ENCODE measurements at regions not wholly inside any gene's neighbourhood (a gene's known extent, or its start where the extent isn't known, plus 50 kb on each side); places are given as distances from the start of the nearest gene placed in this dataset.

- no peak for TF ChIP-seq POLR2AphosphoS5 (IDR thresholded peaks at IDR 0.05; ENCODE audit: insufficient read depth in 1 of 2, low read depth in 1 of 2)
- no peak for TF ChIP-seq POLR2A (IDR thresholded peaks at IDR 0.05)
- TF ChIP-seq CTCF (IDR thresholded peaks at IDR 0.05), result no peak
- peak; percentile 1 to 52 for DNase-seq (ENCODE audit: extremely low spot score in 2 of 2)
- no peak overlapping the region for H3K4me3 ChIP-seq
- H3K27ac ChIP-seq, result no peak overlapping the region
- intact Hi-C loops (cut with DNase I), result no loop called here
- H3K4me1 ChIP-seq, result peaks cover 15% of the 10 kb centered on the region
- no peaks in the 10 kb centered on the region for H3K27me3 ChIP-seq
- H3K9me3 ChIP-seq, result peaks cover 4% of the 10 kb centered on the region
- H3K36me3 ChIP-seq, result no peaks in the 10 kb centered on the region
Measured at GRCh38 chr9:107890921-107891465, 401.4 kb upstream of the KLF4 start.

GRCh38 chr9:107888773-107889227, 399.2 kb upstream of the KLF4 start:
- Histone ChIP-seq H3K27ac (no peak overlapping the region), H3K9me3 (peaks cover 4% of the 10 kb centered on the region), H3K36me3 (no peaks in the 10 kb centered on the region), H3K4me3 (no peak overlapping the region), H3K4me1 (no peaks in the 10 kb centered on the region), H3K27me3 (no peaks in the 10 kb centered on the region)
- peak in 1 of 2 donors; percentile 40 for DNase-seq (ENCODE audit: extremely low spot score in 2 of 2)
- TF ChIP-seq CTCF (IDR thresholded peaks at IDR 0.05) (no peak), POLR2AphosphoS5 (IDR thresholded peaks at IDR 0.05; ENCODE audit: insufficient read depth in 1 of 2, low read depth in 1 of 2) (no peak)
- intact Hi-C loops (cut with DNase I), result no loop called here

- Histone ChIP-seq H3K4me3 (no peak overlapping the region), H3K27ac (no peak overlapping the region), H3K4me1 (no peaks in the 10 kb centered on the region), H3K27me3 (no peaks in the 10 kb centered on the region), H3K36me3 (no peaks in the 10 kb centered on the region), H3K9me3 (peaks cover 4% of the 10 kb centered on the region)
- no peak for TF ChIP-seq POLR2A (IDR thresholded peaks at IDR 0.05)
- no peak for TF ChIP-seq POLR2AphosphoS5 (IDR thresholded peaks at IDR 0.05; ENCODE audit: insufficient read depth in 1 of 2, low read depth in 1 of 2)
- TF ChIP-seq CTCF (IDR thresholded peaks at IDR 0.05), result no peak
- no peak for DNase-seq (ENCODE audit: extremely low spot score in 2 of 2)
- intact Hi-C loops (cut with DNase I), result no loop called here
Measured at GRCh38 chr9:107886826-107887225, 397.3 kb upstream of the KLF4 start.

- no peaks in the 10 kb centered on the region for H3K36me3 ChIP-seq
- H3K9me3 ChIP-seq, result no peaks in the 10 kb centered on the region
- intact Hi-C loops (cut with DNase I), result no loop called here
- TF ChIP-seq POLR2A (IDR thresholded peaks at IDR 0.05), result no peak
- no peak for TF ChIP-seq CTCF (IDR thresholded peaks at IDR 0.05)
- no peak for TF ChIP-seq POLR2AphosphoS5 (IDR thresholded peaks at IDR 0.05; ENCODE audit: insufficient read depth in 1 of 2, low read depth in 1 of 2)
- H3K27ac ChIP-seq, result no peak overlapping the region
- no peak overlapping the region for H3K4me3 ChIP-seq
- no peaks in the 10 kb centered on the region for H3K27me3 ChIP-seq
- no peak for DNase-seq (ENCODE audit: extremely low spot score in 2 of 2)
- no peaks in the 10 kb centered on the region for H3K4me1 ChIP-seq
Measured at GRCh38 chr9:107883496-107884124, 394.0 kb upstream of the KLF4 start.

GRCh38 chr9:107881626-107882300, 392.2 kb upstream of the KLF4 start:
- intact Hi-C loops (cut with DNase I), result no loop called here
- TF ChIP-seq POLR2A (IDR thresholded peaks at IDR 0.05) (no peak), CTCF (IDR thresholded peaks at IDR 0.05) (no peak), POLR2AphosphoS5 (IDR thresholded peaks at IDR 0.05; ENCODE audit: insufficient read depth in 1 of 2, low read depth in 1 of 2) (no peak)
- no peaks in the 10 kb centered on the region for H3K4me1 ChIP-seq

More at GRCh38 chr9:107881626-107882300, 392.2 kb upstream of the KLF4 start:
- DNase-seq (ENCODE audit: extremely low spot score in 2 of 2), result no peak
- Histone ChIP-seq H3K27ac (no peak overlapping the region), H3K9me3 (no peaks in the 10 kb centered on the region), H3K4me3 (no peak overlapping the region), H3K27me3 (no peaks in the 10 kb centered on the region), H3K36me3 (no peaks in the 10 kb centered on the region)

Data from vagina (tissue), 2 donors.